Parathyroid adenoma (tissue), 2 donors: ENCODE measurements at regions not wholly inside any gene's neighbourhood (a gene's known extent, or its start where the extent isn't known, plus 50 kb on each side); places are given as distances from the start of the nearest gene placed in this dataset.
A peak's percentile ranks its signal among the peaks of the same experiment; 100 is the strongest.

ENCODE experiments used
- H2AFZ ChIP-seq: fragments of 300-600 bp; sonication (generic); one replicate; pipeline ENCODE4 v1.7.0; 2017; ENCODE audit warnings: antibody characterized with exemption, mild to moderate bottlenecking
- H3K27ac ChIP-seq: fragments of 300-600 bp; sonication (generic); one replicate; pipeline ENCODE4 v1.7.0; 2017
- H3K27me3 ChIP-seq: fragments of 300-600 bp; sonication (generic); one replicate; pipeline ENCODE4 v1.7.0; 2017; ENCODE audit warnings: low read length; ENCODE audit not compliant: control insufficient read depth, insufficient read depth
- H3K36me3 ChIP-seq: fragments of 300-600 bp; sonication (generic); one replicate; pipeline ENCODE4 v1.7.0; 2017; ENCODE audit warnings: low read length; ENCODE audit not compliant: control insufficient read depth, insufficient read depth
- H3K4me1 ChIP-seq: fragments of 300-600 bp; sonication (generic); one replicate; pipeline ENCODE4 v1.7.0; 2017; ENCODE audit warnings: control low read depth
- H3K4me2 ChIP-seq: fragments of 300-600 bp; sonication (generic); one replicate; pipeline ENCODE4 v1.7.0; 2017; ENCODE audit warnings: low read length
- H3K4me3 ChIP-seq: fragments of 300-600 bp; sonication (generic); one replicate; pipeline ENCODE4 v1.7.0; 2017; ENCODE audit warnings: low read depth, low read length
- H3K79me2 ChIP-seq: fragments of 300-600 bp; sonication (generic); one replicate; pipeline ENCODE4 v1.7.0; 2017; ENCODE audit warnings: control low read depth
- H3K9ac ChIP-seq: fragments of 300-600 bp; sonication (generic); one replicate; pipeline ENCODE4 v1.7.0; 2017; ENCODE audit warnings: mild to moderate bottlenecking
- H3K9me3 ChIP-seq: fragments of 300-600 bp; sonication (generic); one replicate; pipeline ENCODE4 v1.7.0; 2017; ENCODE audit warnings: low read length; ENCODE audit not compliant: control insufficient read depth
- TF ChIP-seq, protein P1 (sequence below): fragments of 300-600 bp; sonication (generic); IDR thresholded peaks from one replicate; pipeline ENCODE4 v1.7.0; 2017; ENCODE audit warnings: antibody characterized with exemption, mild to moderate bottlenecking
- donor health status: primary hyperparathyroidism.

DNA sequence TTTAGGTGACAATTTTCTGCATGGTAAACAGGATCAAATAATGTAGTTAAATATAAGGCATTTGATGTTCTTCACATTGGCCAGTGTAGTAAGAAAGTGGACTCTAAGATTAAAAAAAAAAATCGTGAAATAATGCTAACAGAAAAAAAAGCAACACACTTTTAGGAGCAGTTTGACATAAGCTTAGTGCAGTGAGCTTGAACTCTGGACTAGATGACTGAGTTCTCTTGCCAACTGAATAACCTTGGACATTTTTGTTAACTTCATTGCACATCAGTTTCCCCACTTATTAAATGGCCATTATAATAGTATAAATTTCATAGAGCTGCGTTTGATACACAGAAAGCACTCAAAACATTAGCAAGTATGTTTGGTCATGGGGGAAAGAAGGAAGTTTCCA, 649.3 kb upstream of the ADGRL4 start:
- Histone ChIP-seq H3K4me2 (no peak overlapping the region), H3K9me3 (no peaks in the 10 kb centered on the region), H3K27me3 (no peaks in the 10 kb centered on the region), H3K4me1 (no peaks in the 10 kb centered on the region), H3K79me2 (no peaks in the 10 kb centered on the region), H3K27ac (no peak overlapping the region), H3K4me3 (no peak overlapping the region), H3K9ac (no peak overlapping the region), H2AFZ (no peak overlapping the region), H3K36me3 (no peaks in the 10 kb centered on the region)
- TF ChIP-seq, protein P1, sequence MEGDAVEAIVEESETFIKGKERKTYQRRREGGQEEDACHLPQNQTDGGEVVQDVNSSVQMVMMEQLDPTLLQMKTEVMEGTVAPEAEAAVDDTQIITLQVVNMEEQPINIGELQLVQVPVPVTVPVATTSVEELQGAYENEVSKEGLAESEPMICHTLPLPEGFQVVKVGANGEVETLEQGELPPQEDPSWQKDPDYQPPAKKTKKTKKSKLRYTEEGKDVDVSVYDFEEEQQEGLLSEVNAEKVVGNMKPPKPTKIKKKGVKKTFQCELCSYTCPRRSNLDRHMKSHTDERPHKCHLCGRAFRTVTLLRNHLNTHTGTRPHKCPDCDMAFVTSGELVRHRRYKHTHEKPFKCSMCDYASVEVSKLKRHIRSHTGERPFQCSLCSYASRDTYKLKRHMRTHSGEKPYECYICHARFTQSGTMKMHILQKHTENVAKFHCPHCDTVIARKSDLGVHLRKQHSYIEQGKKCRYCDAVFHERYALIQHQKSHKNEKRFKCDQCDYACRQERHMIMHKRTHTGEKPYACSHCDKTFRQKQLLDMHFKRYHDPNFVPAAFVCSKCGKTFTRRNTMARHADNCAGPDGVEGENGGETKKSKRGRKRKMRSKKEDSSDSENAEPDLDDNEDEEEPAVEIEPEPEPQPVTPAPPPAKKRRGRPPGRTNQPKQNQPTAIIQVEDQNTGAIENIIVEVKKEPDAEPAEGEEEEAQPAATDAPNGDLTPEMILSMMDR: no peak

DNA sequence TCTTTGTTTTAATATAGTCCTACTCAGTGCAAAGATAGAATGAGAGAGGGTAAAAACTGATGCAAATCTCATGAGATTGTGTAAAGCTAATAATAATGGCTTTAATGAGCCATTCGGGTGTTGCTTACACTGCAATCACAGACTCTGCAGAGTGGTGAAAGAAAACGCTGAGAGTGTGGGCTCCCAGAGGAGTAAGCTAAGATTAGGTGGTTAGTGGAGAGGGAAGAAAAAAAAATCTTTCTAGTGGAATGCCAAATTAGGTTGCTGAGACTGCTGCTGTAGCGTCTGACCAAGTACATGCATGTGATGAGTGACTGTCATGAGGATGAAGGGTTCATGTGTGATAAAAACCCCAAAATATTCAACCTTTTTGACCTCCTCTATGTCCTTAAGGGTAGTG, 645.9 kb upstream of the ADGRL4 start:
- Histone ChIP-seq H3K4me3 (no peak overlapping the region), H3K27ac (no peak overlapping the region), H3K27me3 (no peaks in the 10 kb centered on the region), H3K79me2 (no peaks in the 10 kb centered on the region), H2AFZ (no peak overlapping the region), H3K9me3 (no peaks in the 10 kb centered on the region), H3K36me3 (no peaks in the 10 kb centered on the region), H3K4me1 (no peaks in the 10 kb centered on the region), H3K9ac (no peak overlapping the region), H3K4me2 (no peak overlapping the region)
- TF ChIP-seq, protein P1: no peak

DNA sequence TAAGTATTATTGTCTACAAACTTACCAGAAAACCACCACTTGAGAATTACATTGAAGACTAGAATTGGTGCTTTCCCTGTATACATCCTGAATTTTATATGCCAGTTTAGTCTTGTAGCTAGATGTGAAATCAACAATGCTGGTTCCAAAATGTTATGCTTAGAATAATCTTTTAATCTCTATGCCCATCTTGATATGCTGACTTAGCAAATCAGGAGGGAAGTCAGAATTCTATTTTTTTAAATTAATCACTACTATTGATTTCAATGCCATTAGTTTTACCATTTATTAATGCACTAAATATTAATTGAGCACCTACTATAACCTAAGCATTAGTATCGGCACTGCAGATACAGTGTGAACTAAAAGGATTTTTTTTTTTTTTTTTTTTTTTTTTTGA, 641.6 kb upstream of the ADGRL4 start:
- H3K4me3 ChIP-seq: no peak overlapping the region
- no peaks in the 10 kb centered on the region for H3K9me3 ChIP-seq
- H2AFZ ChIP-seq: no peak overlapping the region

DNA sequence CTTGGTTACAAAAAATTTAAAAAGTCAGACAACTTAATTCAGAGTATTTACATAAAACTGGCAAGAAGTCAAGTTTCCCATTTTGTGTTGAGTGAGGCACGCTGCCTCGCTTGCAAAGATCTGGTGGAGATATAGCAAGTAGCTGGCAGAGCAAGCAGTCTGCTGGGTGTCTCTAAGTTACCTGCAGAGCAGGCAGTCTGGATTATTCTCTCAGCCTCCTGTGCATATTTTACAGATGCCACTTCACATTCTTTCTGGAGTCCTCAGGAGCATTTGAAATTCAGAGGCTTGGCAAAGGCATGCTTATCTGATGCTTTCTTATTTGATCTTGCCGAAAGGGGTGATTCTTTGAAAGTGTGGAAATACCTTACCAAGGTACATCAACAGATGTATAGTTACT, 640.4 kb upstream of the ADGRL4 start:
- Histone ChIP-seq H2AFZ (no peak overlapping the region), H3K4me1 (no peaks in the 10 kb centered on the region), H3K27ac (no peak overlapping the region), H3K4me3 (no peak overlapping the region), H3K36me3 (no peaks in the 10 kb centered on the region), H3K27me3 (no peaks in the 10 kb centered on the region), H3K9ac (no peak overlapping the region), H3K4me2 (peak overlapping the region; percentile 55), H3K79me2 (no peaks in the 10 kb centered on the region), H3K9me3 (no peaks in the 10 kb centered on the region)
- TF ChIP-seq, protein P1: no peak

More for the DNA sequence above, 641.6 kb upstream of the ADGRL4 start:
- Histone ChIP-seq H3K4me2 (no peak overlapping the region), H3K4me1 (no peaks in the 10 kb centered on the region), H3K36me3 (no peaks in the 10 kb centered on the region), H3K27ac (no peak overlapping the region), H3K79me2 (no peaks in the 10 kb centered on the region), H3K9ac (no peak overlapping the region), H3K27me3 (no peaks in the 10 kb centered on the region)
- TF ChIP-seq, protein P1: no peak

DNA sequence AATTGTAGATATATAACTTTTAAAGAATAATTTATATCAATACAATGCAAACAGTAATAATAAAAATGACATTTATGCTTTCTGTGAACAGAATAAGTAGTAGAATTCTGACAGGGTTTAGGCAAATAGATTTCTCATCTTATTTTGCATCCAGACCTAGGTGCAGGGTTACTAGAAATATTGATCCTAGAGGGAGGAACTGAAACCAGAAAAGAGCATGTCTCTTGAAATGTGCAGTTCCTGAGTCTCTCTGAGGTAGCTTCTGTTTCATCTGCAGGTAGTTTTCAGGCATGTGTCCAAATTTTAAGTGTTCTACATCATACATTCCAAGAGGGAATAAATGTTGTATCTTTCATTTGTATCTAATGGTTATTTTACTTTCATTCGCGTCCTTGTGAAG, 631.9 kb upstream of the ADGRL4 start:
- TF ChIP-seq, protein P1: no peak
- Histone ChIP-seq H3K4me2 (no peak overlapping the region), H3K36me3 (no peaks in the 10 kb centered on the region), H3K27ac (no peak overlapping the region), H3K9ac (no peak overlapping the region), H3K9me3 (no peaks in the 10 kb centered on the region), H2AFZ (no peak overlapping the region), H3K79me2 (no peaks in the 10 kb centered on the region), H3K4me1 (no peaks in the 10 kb centered on the region), H3K27me3 (no peaks in the 10 kb centered on the region), H3K4me3 (no peak overlapping the region)
